ENCODE measurements at regions not wholly inside any gene's neighbourhood (a gene's known extent, or its start where the extent isn't known, plus 50 kb on each side); places are given as distances from the start of the nearest gene placed in this dataset.

DNA sequence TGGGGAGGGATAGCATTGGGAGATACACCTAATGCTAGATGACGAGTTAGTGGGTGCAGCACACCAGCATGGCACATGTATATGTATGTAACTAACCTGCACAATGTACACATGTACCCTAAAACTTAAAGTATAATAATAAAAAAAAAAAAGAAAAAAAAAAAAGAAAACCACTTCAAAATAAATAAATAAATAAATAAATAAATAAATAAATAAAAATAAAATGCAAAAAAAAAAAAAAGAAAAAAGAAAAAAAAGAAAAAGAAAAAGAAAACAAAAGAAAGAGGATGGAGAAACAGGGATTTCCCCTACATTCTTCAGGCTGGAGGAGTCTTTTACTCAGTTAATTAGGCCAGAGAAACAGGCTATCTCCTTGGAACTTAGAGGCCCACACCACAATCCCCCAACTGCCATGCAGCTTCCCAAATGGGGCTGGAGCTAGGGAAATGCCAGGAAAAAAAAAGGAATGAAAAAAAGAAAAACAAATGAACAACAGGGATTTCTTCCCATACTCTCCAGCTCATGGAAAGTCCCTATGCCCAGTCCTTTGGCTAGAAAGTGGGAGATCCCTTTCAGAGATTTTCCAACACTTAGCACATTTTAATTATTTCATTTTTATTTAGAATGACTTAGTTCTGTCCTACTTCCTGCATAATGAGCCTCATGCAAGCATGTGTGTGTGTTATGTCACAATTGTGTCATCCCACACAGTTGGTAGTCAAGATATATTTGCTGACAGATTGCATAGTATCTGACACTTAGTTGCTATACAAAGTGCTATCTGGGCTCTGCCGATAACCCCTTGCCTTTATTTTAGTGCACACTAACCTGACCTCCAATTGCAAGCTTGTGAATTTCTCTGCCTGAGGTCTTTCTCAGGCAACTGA lies 486.4 kb downstream of the PLPP3 start:
- H2AFZ ChIP-seq (ENCODE audit: low read length): peak overlapping the region; percentile 13; the same call in 1 of the 2 replicates
- H3K27me3 ChIP-seq (replicated peaks in 1 of 4; ENCODE audit: control insufficient read depth in 3 of 4, extremely low read depth in 1 of 4, insufficient read depth in 3 of 4, low read length in 3 of 4): peaks cover 0 to 1% (median 0%) of the 10 kb centered on the region in 4 experiments; a peak in 1 of 7 replicates
- no peak overlapping the region for H3K14ac ChIP-seq (ENCODE audit: insufficient read length)
- H3K9me3 ChIP-seq (ENCODE audit: insufficient read depth in 2 of 2, low read depth in 1 of 2, low read length in 1 of 2): peaks cover 0 to 8% of the 10 kb centered on the region in 2 experiments; a peak in 1 of 4 replicates
- no peak overlapping the region for H2BK120ac ChIP-seq (replicated peaks; ENCODE audit: low read depth, low read length)
- TF ChIP-seq RNF2 (IDR thresholded peaks at IDR 0.05; ENCODE audit: borderline replicate concordance, low read depth, low read length, missing control alignments, poor library complexity, severe bottlenecking) (no peak), PHF8 (conservative IDR thresholded peaks at IDR 0.05; ENCODE audit: low read depth, low read length) (no peak), SP2 (IDR thresholded peaks at IDR 0.05; ENCODE audit: low read length) (no peak), TCF12 (IDR thresholded peaks at IDR 0.05; ENCODE audit: low read depth, low read length) (no peak), SUZ12 (IDR thresholded peaks at IDR 0.05; ENCODE audit: low read length) (no peak), CEBPB (IDR thresholded peaks at IDR 0.05; ENCODE audit: low read depth, low read length) (no peak), GTF2F1 (IDR thresholded peaks at IDR 0.05; ENCODE audit: borderline replicate concordance, low read depth, low read length) (no peak), CHD1 (IDR thresholded peaks at IDR 0.05; ENCODE audit: low read depth, low read length) (no peak), KDM1A (IDR thresholded peaks at IDR 0.05; ENCODE audit: borderline replicate concordance, low read length) (no peak)
- TF ChIP-seq, protein P1, sequence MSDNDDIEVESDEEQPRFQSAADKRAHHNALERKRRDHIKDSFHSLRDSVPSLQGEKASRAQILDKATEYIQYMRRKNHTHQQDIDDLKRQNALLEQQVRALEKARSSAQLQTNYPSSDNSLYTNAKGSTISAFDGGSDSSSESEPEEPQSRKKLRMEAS (IDR thresholded peaks at IDR 0.05): no peak
- H2BK20ac ChIP-seq (ENCODE audit: low read length): no peak overlapping the region
- H2AK5ac ChIP-seq (ENCODE audit: low read depth, low read length): no peak overlapping the region
- no peak overlapping the region for H3K56ac ChIP-seq (replicated peaks; ENCODE audit: insufficient read length, low read depth, low read length)
- no peak overlapping the region for H3K4ac ChIP-seq (replicated peaks; ENCODE audit: insufficient read length, low read depth, low read length)
- no peaks in the 10 kb centered on the region for H4K20me1 ChIP-seq (replicated peaks in 1 of 2; ENCODE audit: control insufficient read depth in 1 of 2, insufficient read depth in 2 of 2, low read length in 2 of 2)
- H3K9ac ChIP-seq (replicated peaks in 1 of 4; ENCODE audit: extremely low read depth in 1 of 4, low read depth in 3 of 4, low read length in 3 of 4): no peak overlapping the region
- H4K91ac ChIP-seq (replicated peaks; ENCODE audit: insufficient read length, low read length): no peak overlapping the region
- H2BK15ac ChIP-seq (ENCODE audit: low read length): no peak overlapping the region
- no peak overlapping the region for H3K4me2 ChIP-seq (ENCODE audit: insufficient read depth in 1 of 2, low read depth in 2 of 2, low read length in 2 of 2)
- no peaks in the 10 kb centered on the region for H3K79me2 ChIP-seq (ENCODE audit: control insufficient read depth in 1 of 2, insufficient read depth in 2 of 2, low read length in 2 of 2)
- no peaks in the 10 kb centered on the region for H3K79me1 ChIP-seq (ENCODE audit: low read depth, low read length)
- H3K4me3 ChIP-seq (ENCODE audit: extremely low read depth in 1 of 4, insufficient read depth in 2 of 4, low read depth in 3 of 4, low read length in 4 of 4): no peak overlapping the region
- no peak for DNase-seq (ENCODE audit: low read depth in 1 of 2, low spot score in 2 of 2)
- H3K36me3 ChIP-seq (ENCODE audit: control insufficient read depth in 2 of 4, insufficient read depth in 4 of 4, low read length in 3 of 4): no peaks in the 10 kb centered on the region
- no peak overlapping the region for H3K27ac ChIP-seq (ENCODE audit: low read depth, low read length)
- 90% methylated on average over 1 of the region's 2 CpGs; no CpG with 5 or more reads in 1 of the 2 experiments for WGBS, 2 experiments (ENCODE audit: extremely low coverage in 1 of 2, insufficient coverage in 1 of 2, insufficient read length in 1 of 2, insufficient replicate concordance in 2 of 2, low coverage in 1 of 2, low lambda C conversion rate in 2 of 2, missing lambda C conversion rate in 1 of 2)
- no peak overlapping the region for H3K18ac ChIP-seq (ENCODE audit: extremely low read depth, low read length)
- H3K23ac ChIP-seq (ENCODE audit: insufficient read length): no peak overlapping the region
- no peak overlapping the region for H4K8ac ChIP-seq (ENCODE audit: extremely low read depth, insufficient read depth, low read length)
- no peak overlapping the region for H2BK12ac ChIP-seq (ENCODE audit: low read depth, low read length)
- H3K4me1 ChIP-seq (replicated peaks in 1 of 4; ENCODE audit: control insufficient read depth in 3 of 4, insufficient read depth in 4 of 4, low read length in 3 of 4): peaks cover 0 to 4% (median 2%) of the 10 kb centered on the region in 4 experiments; a peak in 2 of 7 replicates
- ChIA-PET POLR2A (ENCODE audit: partially characterized antibody) (no interaction called here), CTCF (ENCODE audit: partially characterized antibody) (no interaction called here)
- H2BK5ac ChIP-seq (ENCODE audit: low read depth, low read length): no peak overlapping the region
- H4K5ac ChIP-seq (ENCODE audit: insufficient read length, low read depth, low read length): no peak overlapping the region
- H3K23me2 ChIP-seq (ENCODE audit: low read depth, low read length): no peaks in the 10 kb centered on the region
- no peak for FAIRE-seq
